ENCODE measurements at regions not wholly inside any gene's neighbourhood (a gene's known extent, or its start where the extent isn't known, plus 50 kb on each side); places are given as distances from the start of the nearest gene placed in this dataset.
A peak's percentile ranks its signal among the peaks of the same experiment; 100 is the strongest.

DNA sequence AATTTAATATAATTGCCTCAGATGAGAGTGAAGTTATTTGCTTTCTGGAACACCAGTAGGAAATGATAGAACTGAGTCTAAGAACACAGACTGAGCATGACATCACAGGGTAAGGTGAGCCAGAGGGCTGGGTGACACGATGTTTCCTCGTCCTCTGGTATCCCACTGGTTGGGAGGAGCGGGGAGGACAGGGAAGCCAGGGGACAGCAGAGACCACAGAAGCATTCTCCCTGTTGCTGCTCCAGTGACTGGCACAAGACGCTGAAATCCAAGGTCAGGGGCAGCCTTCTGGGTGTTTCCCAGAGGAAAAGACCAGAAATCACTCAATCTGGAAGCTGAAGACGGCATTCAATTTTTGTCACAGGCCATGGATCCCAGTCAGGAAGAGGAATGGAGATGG lies 363.4 kb upstream of the SOX11 start:
- no peaks in the 10 kb centered on the region for H3K27me3 ChIP-seq (ENCODE audit: control insufficient read depth, insufficient read depth, low read length)
- TF ChIP-seq, protein P1, sequence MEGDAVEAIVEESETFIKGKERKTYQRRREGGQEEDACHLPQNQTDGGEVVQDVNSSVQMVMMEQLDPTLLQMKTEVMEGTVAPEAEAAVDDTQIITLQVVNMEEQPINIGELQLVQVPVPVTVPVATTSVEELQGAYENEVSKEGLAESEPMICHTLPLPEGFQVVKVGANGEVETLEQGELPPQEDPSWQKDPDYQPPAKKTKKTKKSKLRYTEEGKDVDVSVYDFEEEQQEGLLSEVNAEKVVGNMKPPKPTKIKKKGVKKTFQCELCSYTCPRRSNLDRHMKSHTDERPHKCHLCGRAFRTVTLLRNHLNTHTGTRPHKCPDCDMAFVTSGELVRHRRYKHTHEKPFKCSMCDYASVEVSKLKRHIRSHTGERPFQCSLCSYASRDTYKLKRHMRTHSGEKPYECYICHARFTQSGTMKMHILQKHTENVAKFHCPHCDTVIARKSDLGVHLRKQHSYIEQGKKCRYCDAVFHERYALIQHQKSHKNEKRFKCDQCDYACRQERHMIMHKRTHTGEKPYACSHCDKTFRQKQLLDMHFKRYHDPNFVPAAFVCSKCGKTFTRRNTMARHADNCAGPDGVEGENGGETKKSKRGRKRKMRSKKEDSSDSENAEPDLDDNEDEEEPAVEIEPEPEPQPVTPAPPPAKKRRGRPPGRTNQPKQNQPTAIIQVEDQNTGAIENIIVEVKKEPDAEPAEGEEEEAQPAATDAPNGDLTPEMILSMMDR (IDR thresholded peaks at IDR 0.05; ENCODE audit: insufficient read depth, low read length, poor library complexity, severe bottlenecking) = no peak
- H3K4me3 ChIP-seq (ENCODE audit: low read depth, low read length) = no peak overlapping the region
- no peak for DNase-seq (ENCODE audit: low read depth)
- H3K36me3 ChIP-seq (ENCODE audit: control insufficient read depth, insufficient read depth, low read length) = no peaks in the 10 kb centered on the region

DNA sequence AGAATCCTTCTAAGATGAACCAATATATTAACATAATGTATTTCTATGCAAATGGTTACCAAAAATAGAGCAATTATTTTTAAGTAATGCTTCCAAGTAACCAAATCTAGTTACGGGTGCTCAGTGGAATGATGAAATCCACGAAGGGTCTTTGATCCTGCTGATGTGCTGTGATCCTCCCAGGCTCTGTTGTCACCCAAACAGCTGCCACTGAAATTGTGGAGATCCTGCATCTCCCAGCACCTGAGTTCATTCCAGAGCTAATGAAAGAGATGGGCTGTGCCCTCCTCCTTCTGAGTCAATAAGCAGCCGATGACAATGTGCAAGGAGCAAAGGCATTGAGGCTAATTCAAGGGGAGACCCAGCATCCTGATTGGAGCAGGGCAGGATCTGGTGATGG lies 362.4 kb upstream of the SOX11 start:
- no peaks in the 10 kb centered on the region for H3K27me3 ChIP-seq (ENCODE audit: control insufficient read depth, insufficient read depth, low read length)
- TF ChIP-seq, protein P1 (IDR thresholded peaks at IDR 0.05; ENCODE audit: insufficient read depth, low read length, poor library complexity, severe bottlenecking) = no peak

DNA sequence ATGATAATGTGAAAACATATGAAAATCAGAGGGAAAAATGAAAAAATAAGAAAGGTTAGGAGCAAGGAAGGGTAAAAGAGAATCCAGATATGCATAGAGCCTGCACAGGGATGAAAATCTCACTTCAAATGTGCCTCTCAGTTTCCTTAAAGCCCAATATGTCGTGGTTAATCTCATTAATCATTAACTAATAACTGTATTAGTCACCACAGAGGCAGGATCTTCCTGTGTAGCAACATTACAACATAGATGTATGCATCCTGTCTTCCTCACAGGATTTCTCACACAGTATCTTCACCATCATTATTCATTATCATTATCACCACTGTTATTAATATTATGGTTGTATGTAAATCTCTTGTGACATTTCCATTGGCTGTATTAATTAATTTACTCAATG lies 361.2 kb upstream of the SOX11 start:
- TF ChIP-seq, protein P1 (IDR thresholded peaks at IDR 0.05; ENCODE audit: insufficient read depth, low read length, poor library complexity, severe bottlenecking) = no peak
- Histone ChIP-seq H3K4me3 (ENCODE audit: low read depth, low read length) (no peak overlapping the region), H3K27me3 (ENCODE audit: control insufficient read depth, insufficient read depth, low read length) (no peaks in the 10 kb centered on the region), H3K36me3 (ENCODE audit: control insufficient read depth, insufficient read depth, low read length) (no peaks in the 10 kb centered on the region)
- DNase-seq (ENCODE audit: low read depth) = peak; percentile 39

More for the DNA sequence above, 362.4 kb upstream of the SOX11 start:
- DNase-seq (ENCODE audit: low read depth) = no peak
- Histone ChIP-seq H3K4me3 (ENCODE audit: low read depth, low read length) (no peak overlapping the region), H3K36me3 (ENCODE audit: control insufficient read depth, insufficient read depth, low read length) (no peaks in the 10 kb centered on the region)

DNA sequence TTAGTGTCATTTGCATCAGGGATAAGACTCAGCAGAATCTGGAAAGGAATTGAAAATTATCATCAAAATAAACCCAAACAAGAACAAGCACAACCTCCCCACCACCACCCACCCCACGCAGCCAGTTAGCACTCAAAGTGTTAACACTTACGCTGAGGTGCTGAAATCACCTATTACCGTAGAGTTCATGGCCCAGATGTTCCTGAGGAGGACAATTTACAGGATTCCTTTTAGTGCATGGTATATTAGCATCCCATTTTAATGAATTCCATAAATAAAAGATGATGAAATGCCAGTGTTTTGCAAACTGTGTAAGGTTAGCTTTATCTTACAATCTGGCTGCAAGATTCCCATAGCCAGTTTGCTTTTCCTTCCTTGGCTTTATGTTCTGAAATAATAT lies 359.3 kb upstream of the SOX11 start:
- Histone ChIP-seq H3K27me3 (ENCODE audit: control insufficient read depth, insufficient read depth, low read length) (no peaks in the 10 kb centered on the region), H3K36me3 (ENCODE audit: control insufficient read depth, insufficient read depth, low read length) (no peaks in the 10 kb centered on the region), H3K4me3 (ENCODE audit: low read depth, low read length) (no peak overlapping the region)
- DNase-seq (ENCODE audit: low read depth) = no peak
- TF ChIP-seq, protein P1 (IDR thresholded peaks at IDR 0.05; ENCODE audit: insufficient read depth, low read length, poor library complexity, severe bottlenecking) = no peak

DNA sequence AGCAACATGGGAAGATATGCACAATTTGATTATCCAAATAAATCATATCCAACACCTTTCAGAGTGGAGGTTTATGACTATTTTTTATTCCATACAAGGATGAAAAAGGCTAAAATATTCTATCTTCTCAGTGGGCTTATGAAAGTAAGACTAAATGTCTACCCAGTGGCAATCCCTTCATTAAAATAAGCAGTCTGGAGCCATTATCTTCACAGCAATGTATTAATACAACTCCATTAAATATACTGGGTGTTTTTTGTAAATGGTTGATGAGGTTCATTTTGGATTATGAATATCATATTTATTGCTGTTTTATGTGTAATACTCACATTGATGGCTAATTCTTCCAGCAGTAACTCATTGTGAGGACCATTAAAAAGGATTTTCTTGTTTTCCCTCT lies 352.7 kb upstream of the SOX11 start:
- TF ChIP-seq, protein P1 (IDR thresholded peaks at IDR 0.05; ENCODE audit: insufficient read depth, low read length, poor library complexity, severe bottlenecking) = no peak
- no peaks in the 10 kb centered on the region for H3K27me3 ChIP-seq (ENCODE audit: control insufficient read depth, insufficient read depth, low read length)
- no peak overlapping the region for H3K4me3 ChIP-seq (ENCODE audit: low read depth, low read length)
- H3K36me3 ChIP-seq (ENCODE audit: control insufficient read depth, insufficient read depth, low read length) = no peaks in the 10 kb centered on the region
- DNase-seq (ENCODE audit: low read depth) = no peak

DNA sequence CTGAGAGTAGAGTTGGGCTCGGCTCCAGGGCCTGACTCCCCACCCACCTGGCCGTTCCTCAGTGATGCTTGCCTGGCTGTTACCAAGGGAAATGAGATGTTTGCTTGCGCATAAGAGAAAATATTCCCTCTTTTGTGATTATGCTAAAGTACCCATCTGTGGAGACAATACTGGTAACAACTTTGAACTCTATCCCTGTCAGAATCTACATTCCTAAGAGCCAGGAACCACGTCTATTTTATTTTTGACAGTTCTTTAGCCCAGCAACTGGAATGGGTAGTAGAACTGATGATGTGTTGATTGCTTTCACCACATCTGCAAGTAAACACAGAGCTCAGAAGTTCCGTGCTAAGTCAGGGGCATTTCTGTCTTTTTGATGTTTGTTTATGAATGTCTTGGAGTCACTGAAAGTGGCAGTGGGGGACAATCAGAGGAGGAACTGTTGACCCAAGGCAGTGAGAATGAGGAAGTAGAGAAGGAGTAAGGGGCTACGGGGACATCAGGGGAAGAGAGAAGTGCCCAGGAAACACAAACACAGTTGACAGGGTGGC lies 348.3 kb upstream of the SOX11 start:
- DNase-seq (ENCODE audit: low read depth) = no peak

More for the DNA sequence above, 348.3 kb upstream of the SOX11 start:
- Histone ChIP-seq H3K27me3 (ENCODE audit: control insufficient read depth, insufficient read depth, low read length) (no peaks in the 10 kb centered on the region), H3K4me3 (ENCODE audit: low read depth, low read length) (no peak overlapping the region), H3K36me3 (ENCODE audit: control insufficient read depth, insufficient read depth, low read length) (no peaks in the 10 kb centered on the region)
- TF ChIP-seq, protein P1 (IDR thresholded peaks at IDR 0.05; ENCODE audit: insufficient read depth, low read length, poor library complexity, severe bottlenecking) = no peak
